ENCODE measurements at regions not wholly inside any gene's neighbourhood (a gene's known extent, or its start where the extent isn't known, plus 50 kb on each side); places are given as distances from the start of the nearest gene placed in this dataset.
"Not testable (repeated sequence)": the region's sequence is repeated elsewhere in the genome, so short reads cannot be mapped to it uniquely, and the experiment has no call there.

- DNase-seq (ENCODE audit: low spot score): no peak
These were observed 323.0 kb downstream of the TMEM167A start for GRCh38 chr5:82754036-82754746.

GRCh38 chr5:82753374-82753773 is 323.8 kb downstream of the TMEM167A start:
- no peak for DNase-seq (ENCODE audit: low spot score)

- DNase-seq (ENCODE audit: low spot score): no peak
These were observed 327.8 kb downstream of the TMEM167A start for GRCh38 chr5:82749461-82749820.

- no peak for DNase-seq (ENCODE audit: low spot score)
These were observed 328.3 kb downstream of the TMEM167A start for GRCh38 chr5:82748688-82749460.

- no peak for DNase-seq (ENCODE audit: low spot score)
These were observed 329.2 kb downstream of the TMEM167A start for GRCh38 chr5:82747986-82748385.

GRCh38 chr5:82745016-82745415 is 332.2 kb downstream of the TMEM167A start:
- no peak for DNase-seq (ENCODE audit: low spot score)

- DNase-seq (ENCODE audit: low spot score): no peak
These were observed 338.4 kb downstream of the TMEM167A start for GRCh38 chr5:82738681-82739269.

- DNase-seq (ENCODE audit: low spot score): peak; percentile 15
These were observed 341.9 kb downstream of the TMEM167A start for GRCh38 chr5:82735160-82735789.

GRCh38 chr5:82734347-82734746 is 342.8 kb downstream of the TMEM167A start:
- DNase-seq (ENCODE audit: low spot score): no peak

- DNase-seq (ENCODE audit: low spot score): no peak
These were observed 346.3 kb downstream of the TMEM167A start for GRCh38 chr5:82730913-82731312.

GRCh38 chr5:82728926-82729702 is 348.1 kb downstream of the TMEM167A start:
- no peak for DNase-seq (ENCODE audit: low spot score)

- DNase-seq (ENCODE audit: low spot score): no peak
These were observed 354.0 kb downstream of the TMEM167A start for GRCh38 chr5:82723168-82723567.

- no peak for DNase-seq (ENCODE audit: low spot score)
These were observed 356.1 kb downstream of the TMEM167A start for GRCh38 chr5:82721087-82721410.

- DNase-seq (ENCODE audit: low spot score): peak; percentile 43
These were observed 356.7 kb downstream of the TMEM167A start for GRCh38 chr5:82720213-82721086.

- no peak for DNase-seq (ENCODE audit: low spot score)
These were observed 357.8 kb downstream of the TMEM167A start for GRCh38 chr5:82719368-82719767.

- DNase-seq (ENCODE audit: low spot score): no peak
These were observed 359.5 kb downstream of the TMEM167A start for GRCh38 chr5:82717738-82718137.

- DNase-seq (ENCODE audit: low spot score): not testable (repeated sequence)
These were observed 362.5 kb downstream of the TMEM167A start for GRCh38 chr5:82714732-82715131.

GRCh38 chr5:82713811-82714210 is 363.4 kb downstream of the TMEM167A start:
- DNase-seq (ENCODE audit: low spot score): no peak

GRCh38 chr5:82707741-82708140 is 369.5 kb downstream of the TMEM167A start:
- no peak for DNase-seq (ENCODE audit: low spot score)

- no peak for DNase-seq (ENCODE audit: low spot score)
These were observed 372.8 kb downstream of the TMEM167A start for GRCh38 chr5:82704381-82704780.

GRCh38 chr5:82702046-82702445 is 375.1 kb downstream of the TMEM167A start:
- DNase-seq (ENCODE audit: low spot score): no peak
